DMS114 treated with DMSO at 0.1 percent for 48 hours (cell line): ENCODE measurements at regions not wholly inside any gene's neighbourhood (a gene's known extent, or its start where the extent isn't known, plus 50 kb on each side); places are given as distances from the start of the nearest gene placed in this dataset.

Experiments used
- DNase-seq: peaks from one replicate; lab custom pipeline; 2025; ENCODE audit not compliant: unreplicated experiment; lab: John Stamatoyannopoulos, UW

DNA sequence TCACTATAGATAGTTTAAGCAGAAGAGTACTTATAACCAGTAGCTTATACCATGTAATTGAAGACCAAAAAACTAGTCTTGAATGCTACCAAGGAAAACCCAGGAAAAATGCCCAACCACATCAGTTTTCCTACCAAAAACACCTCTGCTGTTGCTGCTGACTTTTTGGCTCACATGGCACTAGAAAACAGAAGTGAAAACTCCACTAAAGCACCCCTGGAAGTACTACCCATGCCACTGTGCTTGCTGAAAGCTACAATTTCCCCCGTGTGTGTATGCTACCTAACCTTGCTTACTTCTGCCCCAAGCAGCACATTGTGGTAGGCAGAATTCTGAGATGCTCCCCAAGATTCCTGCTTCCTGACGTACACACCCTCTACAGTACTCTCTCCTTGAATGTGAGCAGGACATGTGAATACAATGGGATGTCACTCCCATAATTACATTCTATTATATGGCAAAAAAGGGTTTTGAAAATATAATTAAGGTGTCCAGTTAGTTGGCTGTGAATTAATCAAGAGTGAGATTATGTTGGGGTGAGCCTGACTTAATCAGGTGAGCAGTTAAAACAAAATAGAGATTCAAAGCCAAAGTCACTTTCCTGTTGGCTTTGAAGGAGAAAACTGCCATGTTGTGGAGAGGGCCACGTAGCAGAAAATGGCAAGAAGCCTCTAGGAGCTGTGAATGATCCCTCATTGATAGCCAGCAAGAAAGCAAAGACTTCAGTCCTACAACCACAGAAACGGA is 209.8 kb upstream of the MARCKS start:
- no peak for DNase-seq

- no peak for DNase-seq
Measured at GRCh38 chr6:113648698-113649097, 208.4 kb upstream of the MARCKS start.

GRCh38 chr6:113649276-113649675 is 207.9 kb upstream of the MARCKS start:
- no peak for DNase-seq

DNA sequence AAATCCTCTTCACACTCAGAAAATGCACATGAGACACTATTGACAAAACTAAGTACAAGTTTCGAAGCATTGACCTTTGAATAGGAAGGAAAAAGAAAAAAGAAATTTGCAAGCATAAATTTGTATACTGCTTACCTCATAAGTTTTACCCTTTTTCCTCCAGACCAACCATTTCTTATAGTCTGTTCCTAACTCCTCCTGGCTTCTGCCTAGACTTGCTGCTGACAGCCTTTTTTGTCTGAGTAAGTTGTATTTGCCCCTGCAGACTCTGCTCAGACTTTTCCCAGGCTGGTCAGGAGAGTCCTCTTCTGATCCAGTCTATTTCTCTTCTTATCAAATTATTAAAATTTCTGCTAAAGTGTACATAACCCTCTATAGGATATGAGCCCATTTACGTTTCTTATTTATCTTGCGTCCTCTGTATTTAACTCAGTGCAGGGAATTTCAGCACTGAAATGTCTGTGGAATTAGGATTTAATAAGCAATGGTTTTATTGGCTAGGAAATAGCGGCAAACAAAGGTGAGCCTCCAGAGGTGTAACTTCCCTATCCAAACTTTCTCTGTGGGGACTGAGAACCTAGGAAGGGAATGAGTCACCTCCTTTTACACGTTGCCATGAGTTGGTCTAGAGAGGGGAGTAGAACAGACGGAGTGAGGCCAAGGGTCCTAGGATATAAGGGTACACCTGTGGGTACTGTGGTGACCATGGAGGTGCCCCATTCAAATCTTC is 207.1 kb upstream of the MARCKS start:
- DNase-seq: no peak

DNA sequence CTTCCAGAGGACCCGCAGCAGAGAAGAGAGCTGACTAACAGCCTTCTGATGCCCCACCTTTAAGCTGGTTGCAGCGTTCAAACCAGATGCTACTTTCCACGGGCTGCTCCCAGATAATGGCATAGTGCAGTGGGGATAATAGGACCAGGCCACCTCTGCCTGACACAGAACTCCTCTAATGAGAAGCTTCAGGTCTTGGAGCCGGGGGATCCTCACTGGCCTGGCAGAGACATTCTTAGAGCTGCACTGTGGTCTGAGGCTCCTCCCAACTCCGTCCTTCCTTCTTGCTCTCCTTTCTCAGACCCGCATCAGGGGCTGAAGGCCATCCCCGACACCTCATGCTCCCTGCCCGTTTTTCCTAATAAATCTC is 206.6 kb upstream of the MARCKS start:
- no peak for DNase-seq

DNA sequence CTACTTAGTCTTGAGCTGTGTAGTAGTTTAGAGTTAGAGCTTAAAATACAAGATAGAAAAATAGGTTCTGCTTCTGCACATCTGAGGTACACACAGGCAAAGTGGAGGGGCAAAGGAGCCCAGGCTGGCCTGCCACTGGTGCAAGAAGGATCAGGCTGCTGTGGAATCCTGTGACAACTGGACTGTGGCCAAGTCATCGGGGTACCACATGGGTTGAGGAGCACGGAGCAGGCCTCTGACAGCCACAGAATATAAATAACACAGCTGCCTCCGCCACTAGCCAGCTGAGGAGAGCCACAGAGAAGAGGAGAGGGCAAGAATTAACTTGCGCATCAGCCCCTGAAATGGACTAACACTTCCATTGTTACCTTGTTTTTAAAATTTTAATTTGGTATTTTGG is 206.0 kb upstream of the MARCKS start:
- no peak for DNase-seq

GRCh38 chr6:113651920-113652319 is 205.2 kb upstream of the MARCKS start:
- DNase-seq: no peak

DNA sequence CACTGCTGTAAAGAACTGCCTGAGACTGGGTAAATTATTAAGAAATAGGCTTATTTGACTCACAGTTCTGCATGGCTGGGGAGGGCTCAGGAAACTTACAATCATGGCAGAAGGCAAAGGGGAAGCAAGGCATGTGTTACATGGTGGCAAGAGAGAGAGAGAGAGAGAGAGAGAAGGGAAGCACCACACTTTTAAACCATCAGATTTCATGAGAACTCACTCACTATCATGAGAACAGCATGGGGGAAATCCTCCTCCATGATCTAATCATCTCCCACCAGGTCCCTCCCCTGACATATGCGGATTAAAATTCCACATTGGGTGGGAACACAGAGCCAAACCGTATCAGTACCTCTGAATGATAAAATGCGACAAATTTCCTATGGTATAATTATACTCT is 203.9 kb upstream of the MARCKS start:
- DNase-seq: no peak

DNA sequence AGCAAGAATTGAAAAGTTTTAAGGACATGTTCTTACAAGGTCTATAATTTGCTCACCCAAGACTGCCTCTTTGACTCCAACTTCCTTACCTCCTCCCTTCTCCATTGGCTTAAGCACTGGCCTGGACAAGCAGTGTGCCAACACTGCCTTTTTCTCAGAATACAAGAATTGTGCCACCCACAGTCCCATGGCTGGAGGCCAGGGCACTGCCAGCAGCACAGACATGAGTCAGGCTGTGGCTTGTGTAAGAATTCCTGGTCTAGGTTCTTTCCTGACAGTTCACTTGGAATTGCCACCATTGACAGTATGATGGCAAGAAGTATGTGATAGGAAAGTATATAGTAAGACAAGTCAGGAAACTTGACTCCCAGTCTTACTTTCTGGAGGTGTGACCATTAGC is 202.7 kb upstream of the MARCKS start:
- no peak for DNase-seq

GRCh38 chr6:113655761-113656160 is 201.4 kb upstream of the MARCKS start:
- no peak for DNase-seq

DNA sequence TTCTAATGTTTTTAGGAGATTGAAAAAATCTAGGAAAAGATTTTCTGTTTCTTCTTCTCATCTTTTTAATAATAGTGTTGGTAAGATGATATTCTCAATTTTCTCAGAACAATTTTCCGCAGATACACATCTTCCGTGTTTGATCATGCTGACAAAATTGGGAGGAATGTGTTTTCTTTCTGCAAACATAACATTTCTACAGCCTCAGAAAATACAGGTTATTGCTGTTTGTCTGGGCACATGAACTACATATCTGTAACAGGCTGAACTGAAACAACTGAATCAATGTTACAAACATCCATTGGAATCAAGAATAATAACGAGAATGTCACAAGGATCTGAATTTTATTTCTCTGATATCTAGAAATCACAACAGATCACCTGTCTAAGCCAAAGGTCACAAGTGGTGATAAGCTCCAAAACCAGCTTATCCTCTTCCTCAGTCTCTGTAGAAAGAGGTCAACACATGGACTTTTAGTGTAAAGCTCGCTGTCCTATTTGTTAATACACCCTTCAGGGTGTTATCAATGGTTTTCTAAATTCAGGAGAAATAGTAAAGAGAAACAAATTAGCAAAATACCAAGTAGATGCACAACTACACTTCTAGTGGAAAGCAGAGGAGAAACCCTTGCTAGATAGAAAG is 197.3 kb upstream of the MARCKS start:
- no peak for DNase-seq

- DNase-seq: no peak
Measured at GRCh38 chr6:113660819-113661218, 196.3 kb upstream of the MARCKS start.

GRCh38 chr6:113662093-113662665 is 195.0 kb upstream of the MARCKS start:
- no peak for DNase-seq

DNA sequence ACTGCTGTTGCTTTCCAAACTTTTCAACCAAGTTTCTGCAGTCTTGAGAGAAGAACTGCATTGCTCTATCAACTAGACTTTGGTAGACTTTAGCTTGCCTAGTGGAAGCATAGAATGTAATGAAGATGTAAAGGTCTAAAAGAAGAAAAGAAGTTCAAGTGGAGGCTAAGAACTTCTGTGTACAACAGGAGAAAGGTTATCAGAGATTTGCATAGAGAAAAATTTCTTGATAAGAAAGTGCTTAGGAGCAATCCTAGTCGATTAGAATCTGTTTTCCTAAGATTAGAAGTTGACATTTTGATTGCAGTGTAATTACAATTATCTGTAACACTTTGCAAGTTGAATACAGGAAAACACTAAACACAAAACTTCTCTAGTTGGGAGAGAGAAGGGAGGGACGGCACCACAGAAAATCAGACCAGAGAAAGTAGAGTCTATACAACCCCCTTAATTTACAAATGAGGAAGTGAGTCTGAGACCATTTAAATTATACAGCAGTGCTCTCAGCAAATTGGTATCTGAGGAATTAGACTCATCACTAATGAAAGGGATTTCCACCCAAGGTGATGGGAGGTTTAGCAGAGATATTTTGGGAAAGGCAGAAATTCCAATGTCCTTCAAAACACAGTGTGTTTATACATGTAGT is 194.3 kb upstream of the MARCKS start:
- no peak for DNase-seq

DNA sequence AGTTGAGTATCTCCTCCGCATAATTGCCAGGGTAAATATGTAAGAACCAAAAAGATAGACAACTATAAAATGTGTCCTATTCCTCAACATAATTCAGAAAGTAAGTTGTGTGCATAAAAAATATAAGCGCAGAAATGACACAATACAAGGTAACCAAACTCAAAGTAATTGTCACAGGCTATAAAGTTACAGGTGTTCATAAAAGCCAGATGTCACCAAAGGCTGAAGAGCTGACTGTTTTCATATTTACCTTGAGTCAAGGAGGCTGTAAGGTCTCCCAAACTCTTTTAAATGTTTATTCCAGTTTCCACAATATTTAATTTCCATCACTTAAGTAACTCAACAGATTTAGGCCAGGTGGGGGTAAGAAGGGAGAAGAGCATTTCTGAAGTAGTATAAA is 192.2 kb upstream of the MARCKS start:
- DNase-seq: no peak

GRCh38 chr6:113668641-113669408 is 188.3 kb upstream of the MARCKS start:
- DNase-seq: no peak

- DNase-seq: no peak
Measured at GRCh38 chr6:113669606-113670005, 187.5 kb upstream of the MARCKS start.

DNA sequence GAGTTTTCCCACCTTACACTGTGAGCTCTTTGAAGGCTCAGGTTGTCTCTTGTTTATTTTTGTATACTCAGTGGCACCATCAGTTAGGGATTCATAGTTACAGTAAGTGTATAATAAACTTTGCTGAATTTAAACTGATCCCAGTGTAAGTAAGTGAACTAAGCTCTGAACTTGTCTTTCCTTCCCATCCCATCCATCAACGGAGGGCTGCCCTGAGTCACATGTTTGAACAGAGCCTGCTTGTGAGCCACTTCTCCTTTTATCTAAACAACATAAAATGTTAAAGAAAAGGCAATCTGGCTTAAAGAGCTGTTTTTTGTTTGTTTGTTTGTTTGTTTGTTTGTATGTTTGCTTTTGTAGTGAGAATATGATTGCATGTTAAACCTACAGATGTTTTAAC is 185.7 kb upstream of the MARCKS start:
- DNase-seq: no peak

- DNase-seq: no peak
Measured at GRCh38 chr6:113672491-113673149, 184.5 kb upstream of the MARCKS start.

- DNase-seq: no peak
Measured at GRCh38 chr6:113674075-113674474, 183.1 kb upstream of the MARCKS start.
